Kidney (tissue), 13 donors: ENCODE measurements at regions not wholly inside any gene's neighbourhood (a gene's known extent, or its start where the extent isn't known, plus 50 kb on each side); places are given as distances from the start of the nearest gene placed in this dataset.
"Not testable (repeated sequence)": the region's sequence is repeated elsewhere in the genome, so short reads cannot be mapped to it uniquely, and the experiment has no call there.

ENCODE experiments used
- DNase-seq, 5 donors: peaks; one replicate each; pipeline ENCODE4 v3.0.0-alpha.2; 2013 to 2020
- FAIRE-seq: peaks from 2 replicates; lab custom pipeline; 2012; peaks lifted over from hg19 to GRCh38; lab: Jason Lieb, UNC
- H3K27ac ChIP-seq, 2 donors: one replicate each; pipeline ENCODE4 v1.7.0; 2013; ENCODE audit warnings: low read depth in 2 of 2, low read length in 2 of 2, inconsistent platforms in 1 of 2
- H3K27me3 ChIP-seq: one replicate; pipeline ENCODE4 v1.7.1; 2013; ENCODE audit warnings: low read length, inconsistent platforms; ENCODE audit not compliant: control insufficient read depth, insufficient read depth
- H3K36me3 ChIP-seq, 3 donors: one replicate each; pipeline versions ENCODE4 v1.7.0 to v1.7.1; 2013; ENCODE audit warnings: low read length in 3 of 3, control low read depth in 1 of 3, inconsistent platforms in 1 of 3; ENCODE audit not compliant: insufficient read depth in 3 of 3, control insufficient read depth in 2 of 3
- H3K4me1 ChIP-seq, 3 donors: one replicate each; pipeline versions ENCODE4 v1.7.0 to v1.7.1; 2013; ENCODE audit warnings: low read length in 3 of 3, inconsistent platforms in 1 of 3, low read depth in 1 of 3; ENCODE audit not compliant: control insufficient read depth in 2 of 3, insufficient read depth in 2 of 3
- H3K4me3 ChIP-seq, 3 donors: one replicate each; pipeline versions ENCODE4 v1.7.0 to v1.8.1; 2013; ENCODE audit warnings: low read length in 3 of 3, control low read depth in 1 of 3, inconsistent platforms in 1 of 3
- H3K9ac ChIP-seq, 3 donors: one replicate each; pipeline versions ENCODE4 v1.7.0 to v1.7.1; 2013; ENCODE audit warnings: low read length in 3 of 3, control low read depth in 1 of 3, inconsistent platforms in 1 of 3
- H3K9me3 ChIP-seq, 3 donors: one replicate each; pipeline versions ENCODE4 v1.7.0 to v1.7.1; 2013; ENCODE audit warnings: low read length in 3 of 3, control low read depth in 1 of 3, inconsistent platforms in 1 of 3; ENCODE audit not compliant: control insufficient read depth in 2 of 3, insufficient read depth in 1 of 3
- CTCF ChIP-seq: IDR thresholded peaks from 3 replicates; pipeline ENCODE4 v1.5.1; 2012; ENCODE audit warnings: mild to moderate bottlenecking, moderate library complexity, borderline replicate concordance; ENCODE audit not compliant: insufficient read depth; ENCODE audit errors: extremely low read depth
- intact Hi-C: fragments of 100-400 bp; cut with DNase I; formaldehyde crosslinking; loops from one replicate; pipeline ENCODE4 v1.11.1; 2022
- donor health status: control.
- donor health status: control.
- donor health status: control.
- donor health status: control.
- donor health status: control.
- donor health status: DM: yes; HTN: yes; CAD: no.
- donor health status: Normal renal cell carcinoma (clear cell type).

GRCh38 chr13:50136226-50136625 lies 121.0 kb downstream of the KCNRG start:
- no peak overlapping the region for H3K27ac ChIP-seq
- DNase-seq (no peak), FAIRE-seq (no peak)
- intact Hi-C loops, result no loop called here
- H3K9me3 ChIP-seq, result no peaks in the 10 kb centered on the region
- H3K9ac ChIP-seq, result no peak overlapping the region
- H3K27me3 ChIP-seq, result peaks cover 27% of the 10 kb centered on the region
- no peaks in the 10 kb centered on the region for H3K36me3 ChIP-seq
- H3K4me3 ChIP-seq, result no peak overlapping the region
- no peak for TF ChIP-seq CTCF
- H3K4me1 ChIP-seq, result no peaks in the 10 kb centered on the region

DNA sequence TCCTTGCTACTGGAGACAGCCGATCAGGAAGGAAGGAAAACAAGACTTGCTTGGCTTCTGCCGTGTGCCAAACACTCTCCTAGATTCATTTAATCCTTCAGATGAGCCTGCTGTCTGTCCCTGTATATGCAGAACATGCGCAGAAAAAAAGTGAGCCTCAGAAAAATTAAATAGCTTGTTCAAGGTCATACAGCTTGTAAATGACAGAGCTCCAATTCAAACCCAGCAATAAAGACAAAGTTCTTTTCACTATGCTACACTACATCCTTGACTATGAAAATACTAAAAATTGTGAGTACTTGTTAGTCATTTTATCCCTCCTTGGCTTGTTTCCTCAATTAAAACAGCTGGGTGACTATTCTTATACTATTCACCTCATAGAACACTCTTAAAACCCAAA lies 121.4 kb downstream of the KCNRG start:
- Histone ChIP-seq H3K4me3 (no peak overlapping the region), H3K9me3 (no peaks in the 10 kb centered on the region), H3K4me1 (no peaks in the 10 kb centered on the region), H3K27ac (no peak overlapping the region), H3K9ac (no peak overlapping the region), H3K27me3 (peaks cover 23% of the 10 kb centered on the region), H3K36me3 (no peaks in the 10 kb centered on the region)
- FAIRE-seq, result no peak
- intact Hi-C loops, result no loop called here
- no peak for DNase-seq
- TF ChIP-seq CTCF, result no peak

- intact Hi-C loops, DNase-seq, FAIRE-seq, H3K36me3 ChIP-seq, H3K9me3 ChIP-seq, H3K4me3 ChIP-seq, H3K27me3 ChIP-seq, H3K9ac ChIP-seq, H3K4me1 ChIP-seq, H3K27ac ChIP-seq: not testable (repeated sequence)
Measured at GRCh38 chr13:50139435-50139934, 124.2 kb downstream of the KCNRG start.

DNA sequence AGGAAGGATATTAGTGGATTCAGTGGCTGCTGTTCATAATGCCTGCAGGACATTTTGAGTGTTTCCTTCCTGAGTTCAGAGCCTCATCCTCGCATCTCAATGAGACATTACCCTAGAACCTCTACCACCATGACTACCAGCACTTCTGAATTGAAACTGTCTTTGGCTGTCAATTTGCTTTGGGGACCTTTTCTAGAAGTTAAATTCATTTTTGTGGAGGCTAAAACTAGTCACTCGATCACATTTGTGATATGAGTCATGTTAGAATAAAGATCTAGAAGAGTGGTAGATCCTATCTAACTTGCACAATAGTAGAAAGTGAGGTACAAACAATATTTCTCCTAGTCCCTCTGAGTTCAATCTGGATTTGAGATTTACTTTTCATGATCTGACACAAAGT lies 124.9 kb downstream of the KCNRG start:
- no peak overlapping the region for H3K9ac ChIP-seq
- H3K4me1 ChIP-seq, result no peaks in the 10 kb centered on the region
- TF ChIP-seq CTCF, result no peak
- no peak overlapping the region for H3K4me3 ChIP-seq
- no peak for FAIRE-seq
- intact Hi-C loops, result no loop called here
- no peak for DNase-seq
- H3K27ac ChIP-seq, result no peak overlapping the region
- H3K9me3 ChIP-seq, result no peaks in the 10 kb centered on the region
- no peaks in the 10 kb centered on the region for H3K36me3 ChIP-seq
- no peaks in the 10 kb centered on the region for H3K27me3 ChIP-seq
